HEK293 (cell line): ENCODE measurements at regions not wholly inside any gene's neighbourhood (a gene's known extent, or its start where the extent isn't known, plus 50 kb on each side); places are given as distances from the start of the nearest gene placed in this dataset.
"Not testable (repeated sequence)": the region's sequence is repeated elsewhere in the genome, so short reads cannot be mapped to it uniquely, and the experiment has no call there.

Experiments used
- CTCF ChIA-PET: fragments of 350-600 bp; formaldehyde crosslinking; extraction: SDS; loops from one replicate; lab custom pipeline; 2021; ENCODE audit warnings: antibody characterized with exemption; lab: Yijun Ruan, JAX
- POLR2A ChIA-PET: fragments of 300-600 bp; formaldehyde crosslinking; extraction: SDS; loops from one replicate; lab custom pipeline; 2020; ENCODE audit warnings: antibody characterized with exemption, inconsistent platforms; lab: Yijun Ruan, JAX
- H3K27ac ChIP-seq: fragments of 200-500 bp; sonication (Bioruptor generic); 2 replicates; pipeline ENCODE4 v1.5.1; 2014; ENCODE audit warnings: low read depth, low read length, control low read depth, inconsistent platforms; ENCODE audit errors: extremely low read depth
- H3K36me3 ChIP-seq, 2 experiments: fragments of 200-500 bp in 1 of 2; sonication (Bioruptor generic) in 1 of 2; 1 replicate in 1 of 2; 2 replicates in 1 of 2; pipeline ENCODE4 v1.5.1; 2014 to 2017; ENCODE audit warnings: inconsistent platforms in 2 of 2, low read length in 2 of 2; ENCODE audit not compliant: control insufficient read depth in 2 of 2, insufficient read depth in 1 of 2
- H3K4me1 ChIP-seq: fragments of 200-500 bp; sonication (Bioruptor generic); 2 replicates; pipeline ENCODE4 v1.5.1; 2014; ENCODE audit warnings: mild to moderate bottlenecking, low read length, inconsistent platforms; ENCODE audit not compliant: control insufficient read depth, insufficient read depth
- H3K4me3 ChIP-seq: 2 replicates; pipeline ENCODE4 v1.5.1; 2011; ENCODE audit warnings: low read depth, mild to moderate bottlenecking, control low read depth, low read length, moderate library complexity
- H3K9me3 ChIP-seq: fragments of 200-500 bp; sonication (Bioruptor generic); 2 replicates; pipeline ENCODE4 v1.5.1; 2014; ENCODE audit warnings: low read depth, low read length, inconsistent platforms; ENCODE audit not compliant: control insufficient read depth, insufficient read depth
- BCL6B ChIP-seq: fragments of 450-650 bp; formaldehyde crosslinking; IDR thresholded peaks from 2 replicates; pipeline ENCODE4 v1.5.1; 2017; ENCODE audit warnings: missing biosample characterization, missing genetic modification characterization
- KLF1 ChIP-seq: fragments of 450-650 bp; formaldehyde crosslinking; IDR thresholded peaks from 2 replicates; pipeline ENCODE4 v1.5.1; 2016; ENCODE audit warnings: missing biosample characterization, missing genetic modification characterization
- KLF7 ChIP-seq: fragments of 450-650 bp; formaldehyde crosslinking; IDR thresholded peaks from 2 replicates; pipeline ENCODE4 v1.5.1; 2016; ENCODE audit warnings: missing biosample characterization, missing genetic modification characterization, borderline replicate concordance
- MYNN ChIP-seq: fragments of 450-650 bp; formaldehyde crosslinking; IDR thresholded peaks from 2 replicates; pipeline ENCODE4 v1.5.1; 2016; ENCODE audit warnings: missing biosample characterization, missing genetic modification characterization, borderline replicate concordance
- REPIN1 ChIP-seq: fragments of 450-650 bp; formaldehyde crosslinking; IDR thresholded peaks from 2 replicates; pipeline ENCODE4 v1.5.1; 2017; ENCODE audit warnings: missing biosample characterization, missing genetic modification characterization, low read depth
- ZBTB7A ChIP-seq: fragments of 450-650 bp; formaldehyde crosslinking; IDR thresholded peaks from 2 replicates; pipeline ENCODE4 v1.5.1; 2016; ENCODE audit warnings: low read depth, missing biosample characterization, missing genetic modification characterization
- ZNF138 ChIP-seq: fragments of 450-650 bp; formaldehyde crosslinking; IDR thresholded peaks from 2 replicates; pipeline ENCODE4 v1.5.1; 2016; ENCODE audit warnings: missing biosample characterization, missing genetic modification characterization, borderline replicate concordance
- ZNF140 ChIP-seq: fragments of 450-650 bp; formaldehyde crosslinking; IDR thresholded peaks from 2 replicates; pipeline ENCODE4 v1.5.1; 2016; ENCODE audit warnings: missing biosample characterization, missing genetic modification characterization
- ZNF146 ChIP-seq: fragments of 450-650 bp; formaldehyde crosslinking; IDR thresholded peaks from 2 replicates; pipeline ENCODE4 v1.5.1; 2016; ENCODE audit warnings: missing biosample characterization, missing genetic modification characterization
- ZNF175 ChIP-seq: fragments of 450-650 bp; formaldehyde crosslinking; IDR thresholded peaks from 2 replicates; pipeline ENCODE4 v1.5.1; 2016; ENCODE audit warnings: missing biosample characterization, missing genetic modification characterization
- ZNF202 ChIP-seq: fragments of 450-650 bp; formaldehyde crosslinking; IDR thresholded peaks from 2 replicates; pipeline ENCODE4 v1.5.1; 2016; ENCODE audit warnings: missing biosample characterization, missing genetic modification characterization, borderline replicate concordance
- ZNF214 ChIP-seq: fragments of 450-650 bp; formaldehyde crosslinking; IDR thresholded peaks from 2 replicates; pipeline ENCODE4 v1.5.1; 2017; ENCODE audit warnings: missing biosample characterization, mild to moderate bottlenecking, missing genetic modification characterization, borderline replicate concordance
- ZNF23 ChIP-seq: fragments of 450-650 bp; formaldehyde crosslinking; IDR thresholded peaks from 2 replicates; pipeline ENCODE4 v1.5.1; 2016; ENCODE audit warnings: missing biosample characterization, missing genetic modification characterization, borderline replicate concordance
- ZNF37A ChIP-seq: fragments of 450-650 bp; IDR thresholded peaks from 2 replicates; pipeline ENCODE4 v1.5.1; 2018; ENCODE audit warnings: missing biosample characterization, missing genetic modification characterization
- ZNF473 ChIP-seq: fragments of 450-650 bp; formaldehyde crosslinking; IDR thresholded peaks from 2 replicates; pipeline ENCODE4 v1.5.1; 2017; ENCODE audit warnings: missing biosample characterization, missing genetic modification characterization
- ZNF521 ChIP-seq: fragments of 450-650 bp; formaldehyde crosslinking; IDR thresholded peaks from 2 replicates; pipeline ENCODE4 v1.5.1; 2017; ENCODE audit warnings: missing biosample characterization, mild to moderate bottlenecking, missing genetic modification characterization
- ZNF549 ChIP-seq: fragments of 450-650 bp; IDR thresholded peaks from 2 replicates; pipeline ENCODE4 v1.5.1; 2018; ENCODE audit warnings: missing biosample characterization, missing genetic modification characterization, mild to moderate bottlenecking, inconsistent platforms, moderate library complexity
- ZNF621 ChIP-seq: fragments of 450-650 bp; formaldehyde crosslinking; IDR thresholded peaks from 2 replicates; pipeline ENCODE4 v1.5.1; 2017; ENCODE audit warnings: missing biosample characterization, missing genetic modification characterization
- ZNF707 ChIP-seq: fragments of 450-650 bp; formaldehyde crosslinking; IDR thresholded peaks from 2 replicates; pipeline ENCODE4 v1.5.1; 2016; ENCODE audit warnings: missing biosample characterization, missing genetic modification characterization
- ZNF768 ChIP-seq: fragments of 450-650 bp; formaldehyde crosslinking; IDR thresholded peaks from 2 replicates; pipeline ENCODE4 v1.5.1; 2018; ENCODE audit warnings: missing biosample characterization, mild to moderate bottlenecking, missing genetic modification characterization
- ZNF791 ChIP-seq: fragments of 450-650 bp; formaldehyde crosslinking; IDR thresholded peaks from 2 replicates; pipeline ENCODE4 v1.5.1; 2016; ENCODE audit warnings: missing biosample characterization, missing genetic modification characterization
- ZNF792 ChIP-seq: fragments of 450-650 bp; formaldehyde crosslinking; IDR thresholded peaks from 2 replicates; pipeline ENCODE4 v1.5.1; 2016; ENCODE audit warnings: missing biosample characterization, missing genetic modification characterization
- ZXDB ChIP-seq: fragments of 450-650 bp; formaldehyde crosslinking; IDR thresholded peaks from 2 replicates; pipeline ENCODE4 v1.5.1; 2016; ENCODE audit warnings: missing biosample characterization, missing genetic modification characterization
- TF ChIP-seq, protein P1 (sequence below): fragments of 450-650 bp; formaldehyde crosslinking; conservative IDR thresholded peaks from 2 replicates; pipeline ENCODE4 v1.5.1; 2016; ENCODE audit warnings: low read depth, missing biosample characterization, missing genetic modification characterization

GRCh38 chr2:125004106-125004800, 979.2 kb downstream of the CNTNAP5 start (continued):
- TF ChIP-seq, protein P1, sequence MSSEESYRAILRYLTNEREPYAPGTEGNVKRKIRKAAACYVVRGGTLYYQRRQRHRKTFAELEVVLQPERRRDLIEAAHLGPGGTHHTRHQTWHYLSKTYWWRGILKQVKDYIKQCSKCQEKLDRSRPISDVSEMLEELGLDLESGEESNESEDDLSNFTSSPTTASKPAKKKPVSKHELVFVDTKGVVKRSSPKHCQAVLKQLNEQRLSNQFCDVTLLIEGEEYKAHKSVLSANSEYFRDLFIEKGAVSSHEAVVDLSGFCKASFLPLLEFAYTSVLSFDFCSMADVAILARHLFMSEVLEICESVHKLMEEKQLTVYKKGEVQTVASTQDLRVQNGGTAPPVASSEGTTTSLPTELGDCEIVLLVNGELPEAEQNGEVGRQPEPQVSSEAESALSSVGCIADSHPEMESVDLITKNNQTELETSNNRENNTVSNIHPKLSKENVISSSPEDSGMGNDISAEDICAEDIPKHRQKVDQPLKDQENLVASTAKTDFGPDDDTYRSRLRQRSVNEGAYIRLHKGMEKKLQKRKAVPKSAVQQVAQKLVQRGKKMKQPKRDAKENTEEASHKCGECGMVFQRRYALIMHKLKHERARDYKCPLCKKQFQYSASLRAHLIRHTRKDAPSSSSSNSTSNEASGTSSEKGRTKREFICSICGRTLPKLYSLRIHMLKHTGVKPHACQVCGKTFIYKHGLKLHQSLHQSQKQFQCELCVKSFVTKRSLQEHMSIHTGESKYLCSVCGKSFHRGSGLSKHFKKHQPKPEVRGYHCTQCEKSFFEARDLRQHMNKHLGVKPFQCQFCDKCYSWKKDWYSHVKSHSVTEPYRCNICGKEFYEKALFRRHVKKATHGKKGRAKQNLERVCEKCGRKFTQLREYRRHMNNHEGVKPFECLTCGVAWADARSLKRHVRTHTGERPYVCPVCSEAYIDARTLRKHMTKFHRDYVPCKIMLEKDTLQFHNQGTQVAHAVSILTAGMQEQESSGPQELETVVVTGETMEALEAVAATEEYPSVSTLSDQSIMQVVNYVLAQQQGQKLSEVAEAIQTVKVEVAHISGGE (tag by site-specific recombination) = no peak
- TF ChIP-seq ZNF549 (tag by site-specific recombination) = no peak
- TF ChIP-seq KLF7 (tag by site-specific recombination) = no peak
- no peak for TF ChIP-seq ZBTB7A
- TF ChIP-seq ZNF138 (tag by site-specific recombination) = no peak

- TF ChIP-seq ZNF146 (tag by site-specific recombination) = no peak
- no peak for TF ChIP-seq BCL6B (tag by site-specific recombination)
- no peak for TF ChIP-seq KLF1 (tag by site-specific recombination)
- no peak for TF ChIP-seq REPIN1
- no peak for TF ChIP-seq ZNF202
- no peak for TF ChIP-seq MYNN (tag by site-specific recombination)
- H3K27ac ChIP-seq = no peak overlapping the region
- no peak overlapping the region for H3K4me3 ChIP-seq
- no peaks in the 10 kb centered on the region for H3K36me3 ChIP-seq
- H3K4me1 ChIP-seq = no peaks in the 10 kb centered on the region
- H3K9me3 ChIP-seq = no peaks in the 10 kb centered on the region
- ChIA-PET POLR2A (no interaction called here), CTCF (no interaction called here)
Measured at GRCh38 chr2:125006676-125007075, 981.6 kb downstream of the CNTNAP5 start.

- CTCF ChIA-PET, H3K4me3 ChIP-seq, H3K9me3 ChIP-seq, H3K36me3 ChIP-seq, POLR2A ChIA-PET, H3K4me1 ChIP-seq, H3K27ac ChIP-seq: not testable (repeated sequence)
Measured at GRCh38 chr2:125028721-125029120, 1003.6 kb downstream of the CNTNAP5 start.

DNA sequence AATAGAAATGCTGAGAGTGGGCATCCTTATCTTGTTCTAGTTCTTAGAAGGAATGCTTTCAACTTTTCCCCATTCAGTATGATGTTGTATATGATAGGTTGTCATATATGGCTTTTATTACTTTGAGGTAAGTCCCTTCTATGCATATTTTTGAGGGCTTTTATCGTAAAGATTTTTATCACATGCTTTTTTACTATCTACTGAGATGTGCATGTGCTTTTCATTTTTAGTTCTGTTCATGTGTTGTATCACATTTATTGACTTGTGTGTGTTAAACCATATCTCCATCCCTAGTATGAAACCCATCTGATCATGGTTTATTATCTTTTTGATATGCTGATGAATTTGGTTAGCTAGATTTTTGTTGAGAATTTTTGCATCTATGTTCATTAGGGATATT, 1008.8 kb downstream of the CNTNAP5 start:
- ChIA-PET POLR2A (no interaction called here), CTCF (no interaction called here)
- no peaks in the 10 kb centered on the region for H3K36me3 ChIP-seq

More for the DNA sequence above, 1008.8 kb downstream of the CNTNAP5 start:
- Histone ChIP-seq H3K4me1 (no peaks in the 10 kb centered on the region), H3K27ac (no peak overlapping the region), H3K4me3 (no peak overlapping the region), H3K9me3 (no peaks in the 10 kb centered on the region)
- TF ChIP-seq ZNF140 = no peak
- TF ChIP-seq ZNF37A (tag by site-specific recombination) = no peak
- TF ChIP-seq ZNF621 = no peak
- no peak for TF ChIP-seq BCL6B (tag by site-specific recombination)
- TF ChIP-seq ZNF791 (tag by site-specific recombination) = no peak
- TF ChIP-seq ZNF521 (tag by site-specific recombination) = no peak
- TF ChIP-seq ZNF768 (tag by site-specific recombination) = no peak
- TF ChIP-seq ZNF214 = no peak
- no peak for TF ChIP-seq ZNF792 (tag by site-specific recombination)
- TF ChIP-seq ZNF175 (tag by site-specific recombination) = no peak
- no peak for TF ChIP-seq ZNF138 (tag by site-specific recombination)
- no peak for TF ChIP-seq ZNF23 (tag by site-specific recombination)
- no peak for TF ChIP-seq ZNF473
- no peak for TF ChIP-seq ZNF202
- no peak for TF ChIP-seq ZXDB
- TF ChIP-seq ZNF707 (tag by site-specific recombination) = no peak
